ENCODE measurements at regions not wholly inside any gene's neighbourhood (a gene's known extent, or its start where the extent isn't known, plus 50 kb on each side); places are given as distances from the start of the nearest gene placed in this dataset.

DNA sequence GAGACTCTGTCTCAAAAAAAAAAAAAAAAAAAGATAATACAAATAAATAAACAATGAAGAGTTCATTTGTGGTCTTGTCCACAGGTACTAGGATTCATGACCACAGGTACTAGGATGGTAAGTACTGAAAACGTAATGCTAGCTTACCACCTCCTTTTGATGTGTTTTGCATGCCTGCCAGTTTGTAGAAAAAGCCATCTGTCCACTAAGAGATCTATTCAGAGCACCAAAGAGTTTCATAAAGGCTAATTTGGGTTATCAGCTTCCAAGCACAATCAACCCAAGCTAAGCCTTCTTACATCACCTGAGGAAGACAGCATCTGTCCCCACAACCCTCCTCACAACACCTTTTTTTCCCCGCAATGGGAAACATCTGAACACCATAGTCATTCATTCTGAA is 477.2 kb downstream of the ZEB2 start:
- TF ChIP-seq, protein P1, sequence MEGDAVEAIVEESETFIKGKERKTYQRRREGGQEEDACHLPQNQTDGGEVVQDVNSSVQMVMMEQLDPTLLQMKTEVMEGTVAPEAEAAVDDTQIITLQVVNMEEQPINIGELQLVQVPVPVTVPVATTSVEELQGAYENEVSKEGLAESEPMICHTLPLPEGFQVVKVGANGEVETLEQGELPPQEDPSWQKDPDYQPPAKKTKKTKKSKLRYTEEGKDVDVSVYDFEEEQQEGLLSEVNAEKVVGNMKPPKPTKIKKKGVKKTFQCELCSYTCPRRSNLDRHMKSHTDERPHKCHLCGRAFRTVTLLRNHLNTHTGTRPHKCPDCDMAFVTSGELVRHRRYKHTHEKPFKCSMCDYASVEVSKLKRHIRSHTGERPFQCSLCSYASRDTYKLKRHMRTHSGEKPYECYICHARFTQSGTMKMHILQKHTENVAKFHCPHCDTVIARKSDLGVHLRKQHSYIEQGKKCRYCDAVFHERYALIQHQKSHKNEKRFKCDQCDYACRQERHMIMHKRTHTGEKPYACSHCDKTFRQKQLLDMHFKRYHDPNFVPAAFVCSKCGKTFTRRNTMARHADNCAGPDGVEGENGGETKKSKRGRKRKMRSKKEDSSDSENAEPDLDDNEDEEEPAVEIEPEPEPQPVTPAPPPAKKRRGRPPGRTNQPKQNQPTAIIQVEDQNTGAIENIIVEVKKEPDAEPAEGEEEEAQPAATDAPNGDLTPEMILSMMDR (conservative IDR thresholded peaks at IDR 0.05; ENCODE audit: low read depth, low read length), result no peak
- no peak for TF ChIP-seq EZH2phosphoT487 (IDR thresholded peaks at IDR 0.05; ENCODE audit: borderline replicate concordance, low read length)
- TF ChIP-seq EZH2 (IDR thresholded peaks at IDR 0.05; ENCODE audit: low read length, unreplicated experiment), result no peak

All from PC-3 (cell line).